Uterus (tissue), 2 donors: ENCODE measurements at regions not wholly inside any gene's neighbourhood (a gene's known extent, or its start where the extent isn't known, plus 50 kb on each side); places are given as distances from the start of the nearest gene placed in this dataset.

ENCODE experiments used
- POLR2A ChIP-seq, 2 donors: fragments of 450-650 bp; IDR thresholded peaks; one replicate each; pipeline ENCODE4 v1.6.1; 2016; ENCODE audit warnings: antibody characterized with exemption in 2 of 2, mild to moderate bottlenecking in 1 of 2, moderate library complexity in 1 of 2
- TF ChIP-seq, protein P1 (sequence below), 4 experiments: fragments of 200-600 bp in 2 of 4; fragments of 450-650 bp in 2 of 4; sonication (generic) in 2 of 4; IDR thresholded peaks; one replicate each; pipeline ENCODE4 v1.5.1; 2016 to 2019; ENCODE audit warnings: antibody characterized with exemption in 4 of 4, mild to moderate bottlenecking in 2 of 4, moderate library complexity in 1 of 4

DNA sequence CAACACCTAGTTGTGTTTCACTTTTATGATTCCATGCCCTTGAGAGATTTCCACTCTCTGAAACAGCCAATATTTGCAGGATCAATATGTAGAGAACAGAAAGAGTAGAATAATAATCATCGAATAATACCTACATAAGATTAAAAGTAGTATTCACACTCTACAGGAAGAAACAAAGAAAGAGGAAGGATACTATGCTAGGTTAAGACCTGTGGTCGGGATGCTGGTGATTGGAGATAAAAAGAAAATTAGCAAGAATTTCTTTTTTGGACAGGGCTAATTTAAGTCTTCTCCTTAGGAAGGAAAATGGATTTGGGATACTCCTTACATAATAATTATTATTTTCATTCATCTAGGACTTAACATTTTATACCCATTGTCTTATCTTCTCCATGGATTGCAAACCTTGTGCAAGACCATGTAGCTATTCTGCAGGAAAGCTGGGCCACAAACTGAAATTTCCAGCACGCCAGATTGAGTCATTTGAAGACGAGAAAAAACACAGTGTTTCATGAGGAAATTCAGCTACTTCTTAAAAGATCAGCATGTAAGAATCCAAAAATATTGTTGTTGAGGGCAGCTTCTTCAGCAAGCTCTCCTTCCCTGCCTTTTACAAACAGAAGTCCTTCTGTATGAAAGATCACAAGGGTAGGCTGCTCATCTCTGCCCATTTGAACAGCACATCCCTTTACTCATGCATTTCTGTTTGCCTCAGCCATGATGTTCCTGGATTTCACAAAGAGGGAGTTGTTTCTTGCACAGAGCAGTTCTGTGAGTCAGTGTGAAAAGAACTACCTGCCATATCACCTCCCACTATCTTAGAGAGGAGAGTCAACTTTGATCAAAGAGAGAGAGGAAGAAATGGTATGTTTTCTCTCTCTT, 90.7 kb downstream of the FAM76B start:
- TF ChIP-seq, protein P1, sequence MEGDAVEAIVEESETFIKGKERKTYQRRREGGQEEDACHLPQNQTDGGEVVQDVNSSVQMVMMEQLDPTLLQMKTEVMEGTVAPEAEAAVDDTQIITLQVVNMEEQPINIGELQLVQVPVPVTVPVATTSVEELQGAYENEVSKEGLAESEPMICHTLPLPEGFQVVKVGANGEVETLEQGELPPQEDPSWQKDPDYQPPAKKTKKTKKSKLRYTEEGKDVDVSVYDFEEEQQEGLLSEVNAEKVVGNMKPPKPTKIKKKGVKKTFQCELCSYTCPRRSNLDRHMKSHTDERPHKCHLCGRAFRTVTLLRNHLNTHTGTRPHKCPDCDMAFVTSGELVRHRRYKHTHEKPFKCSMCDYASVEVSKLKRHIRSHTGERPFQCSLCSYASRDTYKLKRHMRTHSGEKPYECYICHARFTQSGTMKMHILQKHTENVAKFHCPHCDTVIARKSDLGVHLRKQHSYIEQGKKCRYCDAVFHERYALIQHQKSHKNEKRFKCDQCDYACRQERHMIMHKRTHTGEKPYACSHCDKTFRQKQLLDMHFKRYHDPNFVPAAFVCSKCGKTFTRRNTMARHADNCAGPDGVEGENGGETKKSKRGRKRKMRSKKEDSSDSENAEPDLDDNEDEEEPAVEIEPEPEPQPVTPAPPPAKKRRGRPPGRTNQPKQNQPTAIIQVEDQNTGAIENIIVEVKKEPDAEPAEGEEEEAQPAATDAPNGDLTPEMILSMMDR (IDR thresholded peaks at IDR 0.05): no peak
- no peak for TF ChIP-seq POLR2A (IDR thresholded peaks at IDR 0.05)
